VCaP (cell line): ENCODE measurements at regions not wholly inside any gene's neighbourhood (a gene's known extent, or its start where the extent isn't known, plus 50 kb on each side); places are given as distances from the start of the nearest gene placed in this dataset.

ENCODE experiments used
- H3K27ac ChIP-seq: fragments of 450-650 bp; 2 replicates; pipeline ENCODE4 v1.5.1; 2017
- CTCF ChIP-seq: fragments of 450-650 bp; conservative IDR thresholded peaks from 2 replicates; pipeline ENCODE4 v1.5.1; 2017; ENCODE audit warnings: mild to moderate bottlenecking, moderate library complexity

- H3K27ac ChIP-seq: no peak overlapping the region
- no peak for TF ChIP-seq CTCF
Observed at GRCh38 chr14:45400950-45401640, 148.1 kb upstream of the MIS18BP1 start.

- no peak for TF ChIP-seq CTCF
- H3K27ac ChIP-seq: no peak overlapping the region
Observed at GRCh38 chr14:45400509-45400908, 147.5 kb upstream of the MIS18BP1 start.

GRCh38 chr14:45381091-45381490 is 128.1 kb upstream of the MIS18BP1 start:
- no peak for TF ChIP-seq CTCF
- H3K27ac ChIP-seq: no peak overlapping the region

GRCh38 chr14:45377166-45377565 is 124.2 kb upstream of the MIS18BP1 start:
- no peak for TF ChIP-seq CTCF
- H3K27ac ChIP-seq: no peak overlapping the region

- no peak for TF ChIP-seq CTCF
Observed at GRCh38 chr14:45373877-45374276, 120.9 kb upstream of the MIS18BP1 start.

GRCh38 chr14:45364565-45365156 is 111.7 kb upstream of the MIS18BP1 start:
- TF ChIP-seq CTCF: peak; percentile 46

More at GRCh38 chr14:45373877-45374276, 120.9 kb upstream of the MIS18BP1 start:
- no peak overlapping the region for H3K27ac ChIP-seq

GRCh38 chr14:45362505-45362904 is 109.5 kb upstream of the MIS18BP1 start:
- no peak for TF ChIP-seq CTCF
- H3K27ac ChIP-seq: no peak overlapping the region

More at GRCh38 chr14:45364565-45365156, 111.7 kb upstream of the MIS18BP1 start:
- no peak overlapping the region for H3K27ac ChIP-seq
